ENCODE measurements at regions not wholly inside any gene's neighbourhood (a gene's known extent, or its start where the extent isn't known, plus 50 kb on each side); places are given as distances from the start of the nearest gene placed in this dataset.

- TF ChIP-seq CTCF (IDR thresholded peaks at IDR 0.05) (no peak), POLR2A (IDR thresholded peaks at IDR 0.05) (no peak)
Observed at GRCh38 chr10:24097751-24098207, 111.2 kb upstream of the KIAA1217 start.

Data from body of pancreas (tissue), 4 donors.